GM21825 (cell line): ENCODE measurements at regions not wholly inside any gene's neighbourhood (a gene's known extent, or its start where the extent isn't known, plus 50 kb on each side); places are given as distances from the start of the nearest gene placed in this dataset.

Experiments
- ATAC-seq: cut with Tn5 transposase; IDR thresholded peaks from one replicate; pipeline ENCODE4 v1.9.1; 2021; ENCODE audit warnings: mild to moderate bottlenecking, moderate library complexity; ENCODE audit not compliant: unreplicated experiment

DNA sequence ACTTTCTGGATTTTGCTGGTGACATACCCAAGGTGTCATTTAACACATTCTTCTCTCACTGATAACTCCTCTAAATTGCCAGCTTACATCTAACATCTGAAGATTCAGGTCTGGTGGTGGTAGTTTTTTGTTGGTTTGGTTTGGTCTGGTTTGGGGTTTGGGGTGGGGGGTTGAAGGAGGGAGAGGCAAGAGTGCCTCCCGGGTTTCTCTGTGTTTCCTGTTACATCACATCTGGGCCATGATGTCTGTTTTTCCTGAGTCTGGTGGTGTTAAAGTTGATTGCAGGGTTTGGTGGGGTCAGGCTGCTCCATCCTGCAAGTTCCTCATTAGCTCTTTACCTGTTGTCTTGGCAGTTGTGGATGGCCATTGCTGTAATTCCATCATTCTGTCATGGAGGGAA, 155.8 kb upstream of the UBL3 start:
- no peak for ATAC-seq

DNA sequence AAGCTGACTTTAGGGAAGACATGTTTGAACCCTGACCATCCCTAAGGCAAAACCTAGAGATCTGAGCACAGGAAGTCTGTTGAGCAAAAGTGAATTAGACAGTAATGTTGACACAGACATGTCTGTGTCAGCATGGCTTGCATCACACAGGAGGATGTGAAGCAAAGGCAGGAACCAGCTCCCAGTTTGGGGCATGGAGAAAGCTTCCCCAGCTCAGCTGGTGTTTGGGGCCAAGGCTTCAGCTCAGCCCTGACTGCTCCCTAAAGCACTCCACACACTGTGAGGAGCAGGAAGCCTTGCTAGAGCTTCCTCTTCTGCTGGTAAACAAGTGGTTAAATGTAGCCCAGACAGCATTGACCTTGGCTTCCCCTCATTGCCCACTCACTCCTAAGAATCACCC, 153.8 kb upstream of the UBL3 start:
- no peak for ATAC-seq

DNA sequence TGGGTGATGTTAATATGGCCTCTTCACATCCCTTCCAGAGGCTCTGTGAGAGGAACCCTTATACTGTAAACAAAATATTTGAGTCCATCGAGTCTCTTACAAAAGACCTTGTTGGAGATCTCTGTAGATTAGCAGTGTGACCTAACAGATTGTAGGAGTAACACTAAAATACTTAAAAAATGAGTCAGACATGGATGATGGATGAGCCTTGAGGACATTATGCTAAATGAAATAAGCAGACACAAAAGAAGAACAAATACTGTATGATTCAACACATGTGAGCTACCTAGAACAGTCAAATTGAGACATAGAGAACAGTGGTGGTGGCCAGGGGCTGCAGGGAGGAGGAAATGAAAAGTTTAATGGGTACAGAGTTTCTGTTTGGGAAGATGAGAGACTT, 152.2 kb upstream of the UBL3 start:
- ATAC-seq: no peak

DNA sequence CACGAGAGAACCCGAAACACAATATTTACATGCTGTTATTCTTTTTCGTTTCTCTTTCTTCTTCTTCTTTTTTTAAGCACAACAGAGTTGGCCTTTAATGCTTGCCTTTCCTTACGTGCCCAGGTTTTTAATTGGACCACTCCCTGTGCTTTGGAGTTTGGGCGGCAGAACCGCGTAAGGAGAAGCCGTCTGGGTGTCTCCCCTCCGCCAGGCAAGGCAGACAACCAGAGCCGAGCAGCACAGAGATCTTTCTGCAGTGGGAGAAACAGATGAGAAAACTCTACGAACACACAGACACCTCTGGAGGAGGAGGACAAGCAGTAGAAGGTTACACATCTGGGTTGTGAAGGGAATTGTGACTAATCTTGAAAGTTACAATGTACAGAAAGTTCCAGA, 150.0 kb upstream of the UBL3 start:
- no peak for ATAC-seq

DNA sequence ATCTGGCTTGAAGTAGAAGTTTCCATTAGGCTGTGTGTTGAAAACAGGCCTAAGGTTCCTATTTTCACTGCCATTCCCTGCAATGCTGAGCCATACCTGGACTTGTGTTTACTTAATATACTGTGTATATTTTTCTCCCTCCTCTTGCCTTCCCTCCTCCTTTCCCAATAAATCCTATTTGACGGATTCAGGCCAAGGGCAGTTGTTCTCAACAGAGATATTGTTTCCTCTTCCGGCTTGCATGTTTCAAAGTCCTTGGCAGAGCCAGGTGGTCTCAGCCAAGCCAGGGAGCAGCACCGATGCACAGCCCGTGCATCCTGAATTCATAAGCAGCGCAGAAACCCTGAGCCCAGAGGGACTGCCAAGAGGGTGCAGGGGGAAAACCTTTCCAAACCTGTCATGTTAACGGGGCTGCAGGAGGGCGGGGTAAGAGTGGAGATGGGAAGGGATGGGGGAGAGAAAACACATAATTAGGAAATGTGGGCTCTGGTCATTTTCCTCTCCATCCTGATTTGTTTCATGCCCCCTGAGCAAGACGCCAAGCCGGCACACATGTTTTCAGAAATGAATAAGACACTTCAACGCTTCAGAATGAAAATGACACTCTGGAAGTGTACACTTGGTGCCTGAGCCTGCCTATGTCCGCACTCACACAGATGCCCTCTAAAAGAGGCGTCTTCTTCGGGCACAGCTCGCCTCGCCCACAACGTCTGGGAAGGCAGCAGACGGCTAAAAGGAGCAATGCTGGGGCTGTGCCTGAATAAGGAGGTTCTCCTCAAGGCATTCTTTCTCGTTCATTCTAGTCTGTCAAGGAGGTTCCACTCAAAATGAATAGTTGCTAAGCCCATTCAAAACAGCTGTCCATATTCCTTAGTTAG, 149.3 kb upstream of the UBL3 start:
- no peak for ATAC-seq

DNA sequence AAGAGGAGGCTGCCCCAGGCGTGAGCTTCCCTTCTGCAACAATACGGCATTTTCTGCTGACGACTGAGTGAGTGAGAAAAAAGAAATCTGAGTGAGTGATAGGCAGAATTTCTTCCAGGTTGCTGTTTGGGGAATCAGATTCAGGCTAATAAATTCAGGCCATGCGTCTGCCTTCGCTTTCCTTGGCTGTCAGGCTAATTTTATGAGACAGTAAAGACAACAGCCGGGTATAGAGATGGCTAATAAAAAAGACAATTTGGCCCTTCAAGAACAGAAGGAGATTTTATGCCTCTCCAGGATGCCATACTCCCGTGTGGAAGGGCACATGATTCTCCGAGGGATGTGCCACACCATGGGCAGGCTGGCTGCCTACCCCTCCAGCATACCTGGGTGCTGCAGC, 145.9 kb upstream of the UBL3 start:
- no peak for ATAC-seq

DNA sequence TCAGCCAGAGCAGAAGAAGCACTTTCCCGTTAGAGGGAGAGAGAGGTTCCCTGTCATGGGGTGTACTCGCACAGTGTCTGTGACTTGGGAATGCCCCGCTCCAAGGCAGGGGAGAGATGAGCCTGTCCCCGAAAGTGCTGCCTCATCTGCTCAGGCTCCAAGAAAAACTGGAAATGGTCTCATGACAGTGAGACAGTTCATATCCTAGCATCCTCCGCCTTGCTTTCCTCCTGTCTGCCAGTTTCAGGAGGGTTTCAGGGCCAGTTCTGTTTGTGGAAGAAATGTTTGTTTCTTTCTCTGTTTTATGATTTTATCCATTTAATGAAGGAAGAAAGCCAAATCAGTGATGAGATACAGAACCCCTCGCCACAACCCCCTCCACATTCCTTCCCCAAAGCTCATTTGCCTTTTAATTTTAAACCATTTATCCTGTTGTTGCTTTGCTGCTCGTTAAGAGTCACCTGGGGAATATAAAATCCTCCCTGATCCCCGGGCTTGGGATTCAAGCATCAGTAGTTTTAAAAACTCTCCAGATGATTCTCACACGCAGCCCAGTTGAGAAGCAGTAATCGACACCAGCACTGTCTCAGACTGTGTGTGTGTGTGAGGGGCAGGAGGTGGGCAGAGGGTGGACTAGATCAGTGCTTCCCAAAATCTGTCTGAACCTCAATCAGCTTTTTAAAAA, 144.6 kb upstream of the UBL3 start:
- no peak for ATAC-seq

DNA sequence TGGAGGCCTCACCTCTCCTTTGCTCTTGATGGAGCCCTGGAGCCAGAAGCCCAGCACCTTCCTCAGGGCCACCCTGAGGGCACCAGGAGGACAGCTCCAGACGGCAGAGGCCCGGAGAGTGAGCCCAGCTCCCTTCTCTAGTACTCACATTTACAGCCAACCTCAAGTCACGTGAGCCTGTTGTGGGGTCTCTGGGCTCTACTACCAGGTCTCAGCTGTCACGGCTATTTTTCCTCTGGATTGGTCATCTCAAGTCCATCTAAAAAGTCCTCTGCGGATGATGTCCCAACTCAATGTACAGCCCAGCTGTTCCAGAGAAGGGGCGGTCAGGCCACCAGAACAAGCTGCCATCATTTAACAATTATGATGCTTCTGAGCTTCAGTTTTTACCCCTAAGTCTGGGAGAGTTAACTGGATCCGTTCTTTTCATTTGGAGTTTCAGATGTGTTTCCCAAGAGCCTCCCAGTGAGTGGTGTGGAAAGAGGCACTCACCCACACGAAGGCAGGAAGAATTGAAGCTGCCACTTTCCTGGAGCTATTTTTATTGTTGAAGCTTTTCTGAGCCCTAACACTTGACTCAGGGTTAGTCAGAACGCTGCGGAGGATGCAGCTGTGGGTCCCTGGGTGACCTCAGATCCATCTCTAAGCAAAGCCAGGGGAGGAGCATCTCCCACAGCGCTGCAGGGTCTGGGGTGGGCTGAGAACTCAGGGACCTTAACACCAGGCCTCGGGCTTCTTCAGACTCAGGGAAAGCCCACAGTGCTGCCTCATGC, 143.5 kb upstream of the UBL3 start:
- ATAC-seq: no peak

DNA sequence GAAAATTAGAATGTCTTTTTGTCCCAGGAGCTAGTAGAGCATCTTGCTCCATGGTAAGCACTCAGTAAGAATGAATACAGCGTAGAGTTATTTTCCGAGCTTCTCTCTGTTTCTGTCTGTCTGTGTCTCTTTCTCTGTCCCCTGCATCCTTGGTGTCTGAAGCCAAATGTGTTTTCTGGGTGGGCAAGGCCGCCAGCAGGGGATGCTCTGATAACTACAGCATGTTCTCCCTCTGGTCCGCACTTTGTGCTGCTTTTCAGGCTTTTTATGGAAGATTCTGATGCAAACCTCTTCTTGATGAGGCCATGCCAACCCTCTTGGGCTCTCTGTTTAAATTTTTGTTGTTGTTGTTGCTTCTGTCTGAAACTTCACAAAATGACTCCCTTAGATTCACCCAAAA, 142.8 kb upstream of the UBL3 start:
- ATAC-seq: no peak

DNA sequence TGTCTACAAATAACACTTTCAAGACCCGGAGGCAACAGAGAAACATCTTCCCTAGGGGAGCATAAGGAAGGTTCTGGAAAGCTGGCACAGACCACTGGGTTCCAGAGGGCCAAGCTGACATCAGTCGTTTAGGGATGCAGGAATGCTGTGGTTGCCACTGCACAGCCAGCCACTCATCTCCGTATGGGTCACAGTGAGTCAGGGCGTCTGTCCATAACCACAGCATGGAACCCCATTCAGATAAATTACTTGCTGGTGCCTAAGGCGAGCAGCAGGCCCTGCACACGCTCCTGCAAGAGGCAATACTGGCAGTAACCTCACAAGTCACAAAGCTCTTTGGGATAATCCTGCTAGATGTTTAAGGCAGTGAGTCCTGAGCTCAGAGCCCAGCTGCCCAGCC, 140.9 kb upstream of the UBL3 start:
- no peak for ATAC-seq

DNA sequence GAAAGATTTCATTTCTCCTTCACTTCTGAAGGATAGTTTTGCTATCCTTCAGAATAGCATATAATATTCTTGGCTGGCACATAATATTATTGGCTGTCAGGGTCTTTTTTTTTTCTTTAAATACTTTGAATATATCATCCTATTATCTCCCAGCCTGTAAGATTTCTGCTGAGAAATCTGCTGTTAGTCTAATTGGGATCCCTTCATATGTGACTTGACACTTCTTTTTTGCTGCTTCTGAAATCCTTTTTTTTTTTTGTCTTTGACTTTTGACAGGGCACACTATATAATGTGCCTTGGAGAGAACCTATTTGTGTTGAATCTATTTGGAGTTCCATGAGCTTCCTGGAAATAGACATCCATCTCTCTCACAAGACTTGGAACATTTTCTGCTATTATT, 136.9 kb upstream of the UBL3 start:
- ATAC-seq: no peak

DNA sequence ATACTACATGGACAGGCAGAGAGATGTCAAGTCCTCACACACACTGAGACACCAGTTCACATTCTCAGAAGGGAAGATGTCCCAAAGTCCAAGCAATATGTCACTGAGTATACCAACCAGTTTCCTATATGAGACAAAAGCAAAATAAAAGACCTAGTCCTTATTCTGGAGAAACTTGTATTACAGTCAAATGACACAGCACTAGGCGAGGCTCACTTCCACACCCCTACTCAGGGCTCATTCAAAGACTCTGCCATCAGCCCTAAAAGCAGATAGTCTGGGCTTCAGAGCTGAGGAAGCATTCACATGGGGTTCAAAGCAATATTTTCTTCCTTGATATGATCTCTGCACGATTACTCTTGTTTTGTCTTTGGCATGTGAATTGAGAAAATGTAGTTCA, 129.9 kb upstream of the UBL3 start:
- ATAC-seq: no peak

DNA sequence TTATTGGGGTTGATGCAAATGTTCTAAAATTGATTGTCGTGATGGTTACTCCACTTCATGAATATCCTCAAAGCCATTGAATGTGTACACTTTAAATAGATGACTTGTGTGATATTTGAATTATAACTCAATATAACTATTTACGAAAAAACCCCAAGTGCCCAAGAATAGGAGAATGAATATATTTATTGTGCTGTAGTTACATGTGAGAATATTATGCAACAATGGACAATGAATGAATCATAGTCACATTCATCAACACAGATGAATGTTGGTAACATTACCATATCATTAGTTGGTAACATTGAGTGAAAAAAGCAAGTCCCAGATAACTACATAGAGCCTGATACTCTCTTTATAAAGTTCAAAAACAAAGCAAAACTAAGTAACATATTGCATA, 127.8 kb upstream of the UBL3 start:
- ATAC-seq: no peak

DNA sequence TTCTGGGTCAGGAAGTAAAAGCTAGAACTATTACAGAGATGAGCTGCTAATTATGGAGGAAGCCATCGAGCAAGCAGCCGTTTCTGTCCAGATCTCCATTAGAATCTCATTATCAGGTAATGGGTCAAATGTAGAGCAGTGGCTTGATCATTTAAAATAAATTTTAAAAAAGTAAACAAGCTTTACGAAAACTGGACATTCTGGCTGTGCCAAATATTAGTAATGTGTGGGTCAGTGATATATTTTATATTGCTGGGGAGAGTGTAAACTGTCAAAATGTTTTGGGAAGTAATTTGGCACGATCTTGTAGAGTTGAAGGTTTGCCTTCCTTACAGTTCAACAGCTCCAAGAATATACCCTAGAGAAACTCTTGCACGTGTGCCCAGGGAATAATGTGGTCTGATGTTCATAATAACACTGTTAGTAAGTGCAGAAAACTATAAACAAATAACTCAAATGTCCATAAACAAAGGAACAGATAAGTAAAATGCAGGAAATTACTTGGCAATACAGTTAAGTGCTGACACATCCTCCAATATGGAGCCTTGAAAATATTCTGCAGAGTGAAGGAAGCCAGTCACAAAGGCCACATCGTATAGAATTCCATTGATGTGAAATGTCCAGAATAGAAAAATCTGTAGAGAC, 127.2 kb upstream of the UBL3 start:
- ATAC-seq: no peak

DNA sequence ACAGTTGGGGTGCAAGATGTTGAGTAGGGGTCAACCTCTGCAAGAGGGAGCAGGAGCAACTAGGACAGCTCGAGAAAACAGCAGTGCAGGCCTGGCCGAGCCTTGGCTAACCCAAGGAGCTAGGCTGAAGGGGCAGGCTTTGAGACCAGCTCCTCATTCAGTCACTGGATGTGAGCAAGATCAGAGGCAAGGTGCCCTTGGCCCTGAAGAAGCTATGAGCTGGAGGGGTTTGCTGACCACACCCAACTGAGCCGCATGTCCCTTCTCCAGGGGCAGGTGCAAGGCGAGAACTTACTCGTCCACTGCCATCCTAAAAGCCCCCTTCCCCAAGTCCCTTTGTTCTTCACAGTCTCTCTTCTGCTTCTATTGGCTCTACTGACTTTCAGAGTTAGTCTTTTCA, 126.1 kb upstream of the UBL3 start:
- ATAC-seq: no peak

DNA sequence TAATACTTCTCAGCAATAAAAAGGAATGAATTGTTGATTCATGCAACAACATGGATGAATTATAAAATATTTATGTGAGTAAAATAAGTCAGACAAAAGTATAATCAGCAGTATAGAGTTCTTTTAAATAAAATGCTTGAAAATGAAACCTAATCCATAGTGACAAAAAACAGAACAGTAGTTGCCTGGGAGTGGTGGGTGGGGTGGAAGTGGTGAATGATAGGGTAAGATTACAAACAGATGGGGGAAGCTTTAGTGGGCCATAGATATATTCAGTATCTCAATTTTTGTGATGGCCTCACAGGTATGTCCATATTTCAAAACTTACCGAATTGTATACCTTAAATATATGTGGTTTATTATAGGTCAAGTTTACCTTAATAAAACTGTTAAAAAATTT, 124.9 kb upstream of the UBL3 start:
- ATAC-seq: no peak

DNA sequence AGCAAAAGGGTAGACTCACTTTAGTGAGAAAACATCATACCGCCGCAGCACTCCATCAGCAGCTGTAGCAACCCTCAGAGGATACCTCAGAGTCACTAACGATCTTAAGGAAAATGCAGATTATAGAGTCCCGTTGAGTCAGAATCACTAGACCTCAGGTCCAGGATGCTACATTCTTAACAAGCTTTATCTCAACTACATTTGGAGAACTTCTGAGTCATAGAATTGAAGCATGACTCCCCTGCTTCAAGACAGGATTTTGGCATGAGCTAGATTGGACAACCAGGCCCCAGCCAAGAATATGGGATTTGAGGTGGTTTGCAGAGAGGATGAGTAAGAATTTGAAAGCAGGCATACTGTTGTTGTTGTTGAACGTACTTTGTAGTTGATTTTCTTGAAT, 118.9 kb upstream of the UBL3 start:
- ATAC-seq: no peak

DNA sequence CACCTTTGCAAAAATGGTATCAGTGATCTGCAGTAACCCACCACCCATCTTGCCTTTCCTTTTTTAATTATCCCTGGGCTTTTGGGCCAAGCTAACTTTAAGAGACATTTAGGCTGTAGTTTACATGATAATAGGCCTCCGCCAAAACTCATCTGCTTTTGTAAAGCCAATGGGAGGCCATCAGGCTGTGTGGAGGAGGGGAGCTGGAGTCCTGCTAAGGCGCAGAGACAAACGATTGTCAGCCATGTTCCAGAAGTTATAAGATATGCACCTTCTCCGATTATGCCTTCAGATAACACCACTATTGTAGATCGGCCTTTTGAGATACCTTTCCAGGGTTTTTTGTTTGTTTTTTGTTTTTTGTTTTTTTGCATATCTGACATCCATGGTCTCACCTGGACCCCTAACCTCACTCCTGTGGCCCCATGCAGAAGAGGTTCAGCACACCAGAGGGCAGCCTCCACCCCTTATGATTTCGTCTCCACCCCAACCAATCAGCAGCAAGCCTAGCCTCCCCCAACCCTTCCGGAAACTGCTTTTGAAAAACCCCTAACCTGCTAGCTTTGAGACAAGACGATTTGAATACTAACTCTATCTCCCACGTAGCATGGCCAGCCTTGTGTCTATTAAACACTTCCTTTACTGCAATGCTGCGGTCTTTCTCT, 113.9 kb upstream of the UBL3 start:
- no peak for ATAC-seq

DNA sequence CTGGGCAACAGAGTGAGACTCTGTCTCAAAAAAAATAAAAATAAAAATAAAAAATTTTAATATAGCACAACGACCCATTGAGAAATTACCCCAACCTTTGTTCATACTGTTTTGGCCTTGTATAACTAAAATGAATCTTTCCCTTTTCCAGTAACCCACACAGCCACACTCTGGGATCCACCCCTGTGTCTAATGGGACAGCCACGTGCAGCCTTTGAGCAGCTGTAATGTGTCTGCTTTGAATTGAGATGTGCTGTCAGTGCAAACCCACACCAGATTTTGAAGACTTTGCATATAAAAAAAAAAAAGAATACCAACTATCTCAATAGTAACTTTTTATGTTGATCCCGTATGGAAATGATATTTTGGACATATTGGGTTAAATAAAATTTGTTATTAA, 112.7 kb upstream of the UBL3 start:
- ATAC-seq: no peak

DNA sequence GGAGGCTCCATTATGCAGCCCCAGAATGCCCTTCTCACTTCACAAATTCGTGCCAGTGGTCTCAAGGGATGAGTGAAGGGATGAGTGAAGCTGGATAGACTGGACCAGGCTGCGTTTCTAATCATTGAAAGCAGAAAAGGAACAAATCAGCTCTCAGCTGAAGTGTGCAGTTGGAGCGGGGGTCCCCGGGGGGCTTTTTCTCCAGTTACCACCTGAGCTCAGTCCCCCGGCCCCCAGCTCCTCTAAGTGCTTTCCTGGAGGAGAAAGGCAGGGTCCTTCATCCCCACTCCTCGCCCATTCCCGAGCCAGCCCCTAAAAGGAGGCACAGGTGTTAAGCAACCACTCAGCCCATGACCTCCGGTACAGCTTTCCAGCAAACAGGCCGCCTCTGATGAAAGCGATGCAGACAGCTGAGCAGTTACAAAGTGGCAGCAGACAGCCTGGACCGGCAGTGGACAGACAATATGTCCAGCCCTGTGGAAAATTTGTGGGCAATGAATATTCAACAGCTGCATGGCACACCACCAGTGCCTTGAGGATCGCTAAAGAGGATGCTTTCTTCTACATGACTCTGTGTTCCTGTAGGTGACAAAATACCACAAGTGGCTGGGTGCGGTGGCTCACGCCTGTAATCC, 110.7 kb upstream of the UBL3 start:
- ATAC-seq: no peak
